Naive B cell (primary cell): ENCODE measurements at regions not wholly inside any gene's neighbourhood (a gene's known extent, or its start where the extent isn't known, plus 50 kb on each side); places are given as distances from the start of the nearest gene placed in this dataset.

ENCODE experiments used
- ATAC-seq, 2 donors: fragments of 150-1000 bp; cut with Tn5 transposase; 2 replicates each; pipeline ENCODE4 v1.10.0; 2021; ENCODE audit warnings: low read depth in 2 of 2, mild to moderate bottlenecking in 2 of 2, moderate library complexity in 2 of 2
- DNase-seq: peaks from one replicate; pipeline ENCODE4 v3.0.0; 2022
- H3K27ac Mint-ChIP-seq, 6 donors: one replicate each; pipeline ENCODE4 v1.8.0; 2020 to 2022; ENCODE audit warnings: mild to moderate bottlenecking in 6 of 6, mixed read lengths in 6 of 6, moderate library complexity in 5 of 6, inconsistent platforms in 2 of 6
- H3K27me3 Mint-ChIP-seq, 3 donors: one replicate each; pipeline ENCODE4 v1.8.0; 2021 to 2022; ENCODE audit warnings: mixed read lengths in 3 of 3, mild to moderate bottlenecking in 1 of 3
- H3K36me3 Mint-ChIP-seq, 2 donors: one replicate each; pipeline ENCODE4 v1.8.0; 2020 to 2022; ENCODE audit warnings: mixed read lengths in 2 of 2, inconsistent platforms in 1 of 2, mild to moderate bottlenecking in 1 of 2
- H3K4me1 Mint-ChIP-seq, 3 donors: one replicate each; pipeline ENCODE4 v1.8.0; 2020 to 2022; ENCODE audit warnings: mixed read lengths in 3 of 3, inconsistent platforms in 1 of 3, mild to moderate bottlenecking in 1 of 3, moderate library complexity in 1 of 3
- H3K4me3 Mint-ChIP-seq, 8 donors: one replicate each; pipeline ENCODE4 v1.8.0; 2020 to 2022; ENCODE audit warnings: mild to moderate bottlenecking in 8 of 8, mixed read lengths in 8 of 8, moderate library complexity in 8 of 8, inconsistent platforms in 2 of 8
- H3K9me3 Mint-ChIP-seq, 7 donors: one replicate each; pipeline ENCODE4 v1.8.0; 2020 to 2022; ENCODE audit warnings: mixed read lengths in 7 of 7, mild to moderate bottlenecking in 5 of 7, inconsistent platforms in 2 of 7, moderate library complexity in 1 of 7

- H3K4me3 Mint-ChIP-seq, result no peak overlapping the region
- no peak for DNase-seq
Measured at GRCh38 chr2:139967665-139968064, 1187.5 kb upstream of the NXPH2 start.

GRCh38 chr2:139964721-139965440 is 1184.7 kb upstream of the NXPH2 start:
- H3K4me1 Mint-ChIP-seq, result no peaks in the 10 kb centered on the region
- H3K36me3 Mint-ChIP-seq, result no peaks in the 10 kb centered on the region
- H3K27me3 Mint-ChIP-seq, result no peaks in the 10 kb centered on the region
- peaks cover 0 to 20% (median 2%) of the 10 kb centered on the region in 7 donors for H3K9me3 Mint-ChIP-seq
- H3K4me3 Mint-ChIP-seq, result no peak overlapping the region
- no peak for ATAC-seq
- no peak for DNase-seq
- H3K27ac Mint-ChIP-seq, result no peak overlapping the region

More at GRCh38 chr2:139967665-139968064, 1187.5 kb upstream of the NXPH2 start:
- H3K27ac Mint-ChIP-seq, result no peak overlapping the region
- H3K4me1 Mint-ChIP-seq, result no peaks in the 10 kb centered on the region
- H3K27me3 Mint-ChIP-seq, result no peaks in the 10 kb centered on the region
- ATAC-seq, result no peak
- H3K9me3 Mint-ChIP-seq, result peaks cover 0 to 38% (median 4%) of the 10 kb centered on the region in 7 donors
- no peaks in the 10 kb centered on the region for H3K36me3 Mint-ChIP-seq

- no peaks in the 10 kb centered on the region for H3K36me3 Mint-ChIP-seq
- peaks cover 0 to 24% (median 2%) of the 10 kb centered on the region in 7 donors for H3K9me3 Mint-ChIP-seq
- no peak for DNase-seq
- no peak overlapping the region for H3K27ac Mint-ChIP-seq
- H3K4me3 Mint-ChIP-seq, result no peak overlapping the region
- ATAC-seq, result no peak
- no peaks in the 10 kb centered on the region for H3K27me3 Mint-ChIP-seq
- no peaks in the 10 kb centered on the region for H3K4me1 Mint-ChIP-seq
Measured at GRCh38 chr2:139963863-139964355, 1183.7 kb upstream of the NXPH2 start.

- Mint-ChIP-seq H3K4me3 (no peak overlapping the region), H3K27ac (no peak overlapping the region), H3K27me3 (no peaks in the 10 kb centered on the region), H3K36me3 (no peaks in the 10 kb centered on the region), H3K4me1 (no peaks in the 10 kb centered on the region), H3K9me3 (peaks cover 0 to 25% (median 5%) of the 10 kb centered on the region in 7 donors)
- DNase-seq (no peak), ATAC-seq (no peak)
Measured at GRCh38 chr2:139949242-139949972, 1169.2 kb upstream of the NXPH2 start.

GRCh38 chr2:139946690-139947089 is 1166.5 kb upstream of the NXPH2 start:
- ATAC-seq (no peak), DNase-seq (no peak)
- Mint-ChIP-seq H3K27me3 (no peaks in the 10 kb centered on the region), H3K9me3 (peaks cover 0 to 27% (median 7%) of the 10 kb centered on the region in 7 donors), H3K4me3 (no peak overlapping the region), H3K4me1 (no peaks in the 10 kb centered on the region), H3K27ac (no peak overlapping the region), H3K36me3 (no peaks in the 10 kb centered on the region)

- no peaks in the 10 kb centered on the region for H3K4me1 Mint-ChIP-seq
- DNase-seq, result no peak
- H3K27ac Mint-ChIP-seq, result no peak overlapping the region
- no peaks in the 10 kb centered on the region for H3K36me3 Mint-ChIP-seq
- no peaks in the 10 kb centered on the region for H3K27me3 Mint-ChIP-seq
- no peak overlapping the region for H3K4me3 Mint-ChIP-seq
- H3K9me3 Mint-ChIP-seq, result peaks cover 3 to 11% (median 7%) of the 10 kb centered on the region in 7 donors
- ATAC-seq, result no peak
Measured at GRCh38 chr2:139940686-139941085, 1160.5 kb upstream of the NXPH2 start.

GRCh38 chr2:139925903-139926302 is 1145.7 kb upstream of the NXPH2 start:
- H3K4me1 Mint-ChIP-seq, result no peaks in the 10 kb centered on the region
- H3K36me3 Mint-ChIP-seq, result no peaks in the 10 kb centered on the region
- peaks cover 0 to 4% (median 0%) of the 10 kb centered on the region in 7 donors for H3K9me3 Mint-ChIP-seq
- DNase-seq (no peak), ATAC-seq (no peak)
- no peaks in the 10 kb centered on the region for H3K27me3 Mint-ChIP-seq
- H3K4me3 Mint-ChIP-seq, result no peak overlapping the region
- H3K27ac Mint-ChIP-seq, result no peak overlapping the region

GRCh38 chr2:139924070-139924469 is 1143.9 kb upstream of the NXPH2 start:
- H3K27ac Mint-ChIP-seq, result no peak overlapping the region
- DNase-seq, result no peak
- no peaks in the 10 kb centered on the region for H3K36me3 Mint-ChIP-seq

GRCh38 chr2:139918982-139919381 is 1138.8 kb upstream of the NXPH2 start:
- H3K9me3 Mint-ChIP-seq, result peaks cover 0 to 6% (median 2%) of the 10 kb centered on the region in 7 donors
- no peaks in the 10 kb centered on the region for H3K36me3 Mint-ChIP-seq
- no peak overlapping the region for H3K4me3 Mint-ChIP-seq

More at GRCh38 chr2:139924070-139924469, 1143.9 kb upstream of the NXPH2 start:
- no peaks in the 10 kb centered on the region for H3K27me3 Mint-ChIP-seq
- H3K9me3 Mint-ChIP-seq, result peaks cover 0 to 6% (median 0%) of the 10 kb centered on the region in 7 donors
- H3K4me1 Mint-ChIP-seq, result no peaks in the 10 kb centered on the region
- no peak overlapping the region for H3K4me3 Mint-ChIP-seq
- ATAC-seq, result no peak

GRCh38 chr2:139917690-139918384 is 1137.6 kb upstream of the NXPH2 start:
- no peak for DNase-seq
- H3K4me3 Mint-ChIP-seq, result peak overlapping the region in 1 of 8 donors; percentile 23
- H3K36me3 Mint-ChIP-seq, result no peaks in the 10 kb centered on the region
- peaks cover 0 to 6% (median 2%) of the 10 kb centered on the region in 7 donors for H3K9me3 Mint-ChIP-seq
- H3K27ac Mint-ChIP-seq, result no peak overlapping the region
- ATAC-seq, result no peak
- no peaks in the 10 kb centered on the region for H3K4me1 Mint-ChIP-seq
- H3K27me3 Mint-ChIP-seq, result no peaks in the 10 kb centered on the region

More at GRCh38 chr2:139918982-139919381, 1138.8 kb upstream of the NXPH2 start:
- no peaks in the 10 kb centered on the region for H3K27me3 Mint-ChIP-seq
- no peaks in the 10 kb centered on the region for H3K4me1 Mint-ChIP-seq
- DNase-seq (no peak), ATAC-seq (no peak)
- H3K27ac Mint-ChIP-seq, result no peak overlapping the region

GRCh38 chr2:139916822-139917221 is 1136.6 kb upstream of the NXPH2 start:
- Mint-ChIP-seq H3K36me3 (peaks cover 0 to under 1% of the 10 kb centered on the region in 2 donors), H3K9me3 (peaks cover 0 to 11% (median 6%) of the 10 kb centered on the region in 7 donors), H3K4me3 (no peak overlapping the region), H3K4me1 (no peaks in the 10 kb centered on the region), H3K27me3 (no peaks in the 10 kb centered on the region), H3K27ac (peak overlapping the region in 1 of 6 donors; percentile 51)
- DNase-seq (no peak), ATAC-seq (no peak)

- ATAC-seq, result no peak
- peaks cover 4 to 13% (median 9%) of the 10 kb centered on the region in 7 donors for H3K9me3 Mint-ChIP-seq
- H3K27me3 Mint-ChIP-seq, result no peaks in the 10 kb centered on the region
- H3K27ac Mint-ChIP-seq, result no peak overlapping the region
- no peak for DNase-seq
- H3K4me3 Mint-ChIP-seq, result no peak overlapping the region
- H3K36me3 Mint-ChIP-seq, result peaks cover 0 to 4% of the 10 kb centered on the region in 2 donors
- H3K4me1 Mint-ChIP-seq, result no peaks in the 10 kb centered on the region
Measured at GRCh38 chr2:139911160-139911559, 1131.0 kb upstream of the NXPH2 start.

GRCh38 chr2:139909136-139909535 is 1128.9 kb upstream of the NXPH2 start:
- H3K27me3 Mint-ChIP-seq, result no peaks in the 10 kb centered on the region
- H3K36me3 Mint-ChIP-seq, result peaks cover 0 to 4% of the 10 kb centered on the region in 2 donors
- H3K27ac Mint-ChIP-seq, result no peak overlapping the region
- no peak overlapping the region for H3K4me3 Mint-ChIP-seq
- peaks cover 4 to 13% (median 8%) of the 10 kb centered on the region in 7 donors for H3K9me3 Mint-ChIP-seq
- ATAC-seq (no peak), DNase-seq (no peak)
- no peaks in the 10 kb centered on the region for H3K4me1 Mint-ChIP-seq
